ENCODE measurements at regions not wholly inside any gene's neighbourhood (a gene's known extent, or its start where the extent isn't known, plus 50 kb on each side); places are given as distances from the start of the nearest gene placed in this dataset.

- H3K4me3 ChIP-seq (replicated peaks; ENCODE audit: insufficient read depth, low read length), result no peak overlapping the region
- peak in 1 of 2 experiments; percentile 53 for DNase-seq (ENCODE audit: low read depth in 1 of 2, low spot score in 1 of 2)
- TF ChIP-seq POLR2AphosphoS5 (IDR thresholded peaks at IDR 0.05; ENCODE audit: low read depth) (no peak), REST (IDR thresholded peaks at IDR 0.05; ENCODE audit: insufficient replicate concordance, low read depth) (no peak), GABPA (IDR thresholded peaks at IDR 0.05; ENCODE audit: low read depth) (no peak), CTCF (IDR thresholded peaks at IDR 0.05; ENCODE audit: insufficient read depth, low read length) (peak; percentile 52), SPI1 (IDR thresholded peaks at IDR 0.05; ENCODE audit: borderline replicate concordance, low read depth) (no peak)
Measured at GRCh38 chr12:111024205-111024801, 103.9 kb upstream of the MYL2 start.

GRCh38 chr12:111022386-111022785 is 102.0 kb upstream of the MYL2 start:
- no peak for DNase-seq (ENCODE audit: low read depth in 1 of 2, low spot score in 1 of 2)
- TF ChIP-seq REST (IDR thresholded peaks at IDR 0.05; ENCODE audit: insufficient replicate concordance, low read depth), result no peak
- TF ChIP-seq GABPA (IDR thresholded peaks at IDR 0.05; ENCODE audit: low read depth), result no peak
- TF ChIP-seq CTCF (IDR thresholded peaks at IDR 0.05; ENCODE audit: insufficient read depth, low read length), result no peak
- no peak for TF ChIP-seq POLR2AphosphoS5 (IDR thresholded peaks at IDR 0.05; ENCODE audit: low read depth)
- TF ChIP-seq SPI1 (IDR thresholded peaks at IDR 0.05; ENCODE audit: borderline replicate concordance, low read depth), result no peak
- Histone ChIP-seq H3K27ac (replicated peaks) (no peak overlapping the region), H3K27me3 (ENCODE audit: insufficient read depth, poor library complexity, severe bottlenecking) (peaks cover 5% of the 10 kb centered on the region), H3K4me3 (replicated peaks; ENCODE audit: insufficient read depth, low read length) (no peak overlapping the region)

More at GRCh38 chr12:111024205-111024801, 103.9 kb upstream of the MYL2 start:
- Histone ChIP-seq H3K27me3 (ENCODE audit: insufficient read depth, poor library complexity, severe bottlenecking) (peaks cover 5% of the 10 kb centered on the region), H3K27ac (replicated peaks) (no peak overlapping the region)

GRCh38 chr12:111014547-111014946 is 94.2 kb upstream of the MYL2 start:
- TF ChIP-seq GABPA (IDR thresholded peaks at IDR 0.05; ENCODE audit: low read depth) (no peak), POLR2AphosphoS5 (IDR thresholded peaks at IDR 0.05; ENCODE audit: low read depth) (no peak), CTCF (IDR thresholded peaks at IDR 0.05; ENCODE audit: insufficient read depth, low read length) (no peak), REST (IDR thresholded peaks at IDR 0.05; ENCODE audit: insufficient replicate concordance, low read depth) (no peak), SPI1 (IDR thresholded peaks at IDR 0.05; ENCODE audit: borderline replicate concordance, low read depth) (no peak)
- DNase-seq (ENCODE audit: low read depth in 1 of 2, low spot score in 1 of 2), result no peak
- Histone ChIP-seq H3K4me3 (replicated peaks; ENCODE audit: insufficient read depth, low read length) (no peak overlapping the region), H3K27me3 (ENCODE audit: insufficient read depth, poor library complexity, severe bottlenecking) (no peaks in the 10 kb centered on the region), H3K27ac (replicated peaks) (no peak overlapping the region)

Measured in HL-60 (cell line).